ENCODE measurements at regions not wholly inside any gene's neighbourhood (a gene's known extent, or its start where the extent isn't known, plus 50 kb on each side); places are given as distances from the start of the nearest gene placed in this dataset.

DNA sequence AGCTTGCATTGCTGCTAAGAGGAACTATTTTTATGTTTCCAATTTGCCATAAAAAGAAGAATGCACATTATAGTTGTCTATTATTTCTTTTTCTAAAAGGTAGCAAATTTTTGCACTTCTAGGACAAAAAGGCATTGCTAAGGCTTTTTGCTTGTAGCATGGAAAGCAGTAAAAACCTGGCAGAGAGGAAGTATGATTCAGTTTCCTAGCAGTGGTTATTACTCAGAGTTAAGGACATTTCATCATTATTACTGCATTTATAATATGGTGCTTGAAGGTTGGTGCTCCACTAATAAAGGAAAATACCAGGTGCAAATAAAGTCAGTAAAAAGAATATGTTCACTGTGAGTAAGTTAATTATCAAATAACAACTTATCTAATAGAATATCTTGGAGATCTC is 179.8 kb upstream of the PLPPR1 start:
- TF ChIP-seq, protein P1, sequence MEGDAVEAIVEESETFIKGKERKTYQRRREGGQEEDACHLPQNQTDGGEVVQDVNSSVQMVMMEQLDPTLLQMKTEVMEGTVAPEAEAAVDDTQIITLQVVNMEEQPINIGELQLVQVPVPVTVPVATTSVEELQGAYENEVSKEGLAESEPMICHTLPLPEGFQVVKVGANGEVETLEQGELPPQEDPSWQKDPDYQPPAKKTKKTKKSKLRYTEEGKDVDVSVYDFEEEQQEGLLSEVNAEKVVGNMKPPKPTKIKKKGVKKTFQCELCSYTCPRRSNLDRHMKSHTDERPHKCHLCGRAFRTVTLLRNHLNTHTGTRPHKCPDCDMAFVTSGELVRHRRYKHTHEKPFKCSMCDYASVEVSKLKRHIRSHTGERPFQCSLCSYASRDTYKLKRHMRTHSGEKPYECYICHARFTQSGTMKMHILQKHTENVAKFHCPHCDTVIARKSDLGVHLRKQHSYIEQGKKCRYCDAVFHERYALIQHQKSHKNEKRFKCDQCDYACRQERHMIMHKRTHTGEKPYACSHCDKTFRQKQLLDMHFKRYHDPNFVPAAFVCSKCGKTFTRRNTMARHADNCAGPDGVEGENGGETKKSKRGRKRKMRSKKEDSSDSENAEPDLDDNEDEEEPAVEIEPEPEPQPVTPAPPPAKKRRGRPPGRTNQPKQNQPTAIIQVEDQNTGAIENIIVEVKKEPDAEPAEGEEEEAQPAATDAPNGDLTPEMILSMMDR (IDR thresholded peaks at IDR 0.05; ENCODE audit: low read length) = no peak
- TF ChIP-seq EZH2 (optimal IDR thresholded peaks at IDR 0.05; ENCODE audit: low read depth, low read length) = no peak
